AG04450 (cell line): ENCODE measurements at regions not wholly inside any gene's neighbourhood (a gene's known extent, or its start where the extent isn't known, plus 50 kb on each side); places are given as distances from the start of the nearest gene placed in this dataset.

Source experiments
- CTCF ChIA-PET: fragments of 300-600, 350-600 bp; formaldehyde crosslinking; extraction: SDS; loops from one replicate; lab custom pipeline; 2022; ENCODE audit warnings: antibody characterized with exemption, inconsistent platforms; lab: Charles Lee
- POLR2A ChIA-PET: fragments of 350-600 bp; formaldehyde crosslinking; extraction: SDS; loops from one replicate; lab custom pipeline; 2021; ENCODE audit warnings: antibody characterized with exemption, inconsistent platforms; lab: Yijun Ruan, JAX
- DNase-seq: peaks from one replicate; pipeline ENCODE4 v3.0.0-alpha.2; 2011; ENCODE audit warnings: low read depth, low spot score
- H3K27ac ChIP-seq: one replicate; pipeline ENCODE4 v1.5.1; 2012; ENCODE audit warnings: low read depth, low read length, control low read depth
- H3K27me3 ChIP-seq: one replicate; pipeline ENCODE4 v1.6.0; 2012; ENCODE audit warnings: low read length; ENCODE audit not compliant: control insufficient read depth, insufficient read depth
- H3K4me3 ChIP-seq: 2 replicates; pipeline ENCODE4 v1.5.1; 2011; ENCODE audit warnings: mild to moderate bottlenecking, low read depth, low read length, control low read depth
- H3K9me3 ChIP-seq: 2 replicates; pipeline ENCODE4 v1.5.1; 2012; ENCODE audit warnings: low read length; ENCODE audit not compliant: control insufficient read depth, insufficient read depth
- CTCF ChIP-seq: IDR thresholded peaks from 2 replicates; pipeline ENCODE4 v1.5.1; 2011; ENCODE audit warnings: low read depth, low read length, control low read depth, inconsistent platforms

- POLR2A ChIA-PET = no interaction called here
- TF ChIP-seq CTCF = no peak
- H3K9me3 ChIP-seq = no peaks in the 10 kb centered on the region; the same call in 1 of the 2 replicates
- no peak overlapping the region for H3K4me3 ChIP-seq
- CTCF ChIA-PET = no interaction called here
- no peak overlapping the region for H3K27ac ChIP-seq
- H3K27me3 ChIP-seq = peaks cover 42% of the 10 kb centered on the region
- no peak for DNase-seq
Observed at GRCh38 chr3:72604328-72604727, 243.9 kb downstream of the SHQ1 start.

GRCh38 chr3:72601983-72602750 is 246.1 kb downstream of the SHQ1 start:
- peaks cover 43% of the 10 kb centered on the region for H3K27me3 ChIP-seq
- CTCF ChIA-PET = no interaction called here
- TF ChIP-seq CTCF = no peak
- H3K9me3 ChIP-seq = no peaks in the 10 kb centered on the region; the same call in 1 of the 2 replicates
- POLR2A ChIA-PET = interaction anchor here (0.7 kb wide), 1 partner anchor 132 kb away, joined by 4 read pairs; no protein-coding TSS in a partner anchor
- no peak overlapping the region for H3K4me3 ChIP-seq
- no peak for DNase-seq
- no peak overlapping the region for H3K27ac ChIP-seq

- TF ChIP-seq CTCF = no peak
- no peak for DNase-seq
- H3K27ac ChIP-seq = no peak overlapping the region
- H3K9me3 ChIP-seq = no peaks in the 10 kb centered on the region; the same call in 1 of the 2 replicates
- POLR2A ChIA-PET = no interaction called here
- H3K4me3 ChIP-seq = no peak overlapping the region
- peaks cover 45% of the 10 kb centered on the region for H3K27me3 ChIP-seq
- CTCF ChIA-PET = interaction anchor here (1.5 kb wide), 1 partner anchor 221 kb away, joined by 6 read pairs; no protein-coding TSS in a partner anchor
Observed at GRCh38 chr3:72601060-72601459, 247.2 kb downstream of the SHQ1 start.

GRCh38 chr3:72597756-72598195 is 250.5 kb downstream of the SHQ1 start:
- ChIA-PET CTCF (no interaction called here), POLR2A (no interaction called here)
- DNase-seq = no peak

More at GRCh38 chr3:72597756-72598195, 250.5 kb downstream of the SHQ1 start:
- Histone ChIP-seq H3K27me3 (peaks cover 34% of the 10 kb centered on the region), H3K4me3 (no peak overlapping the region), H3K27ac (no peak overlapping the region), H3K9me3 (no peaks in the 10 kb centered on the region; the same call in 1 of the 2 replicates)
- TF ChIP-seq CTCF = no peak
